ENCODE measurements at regions not wholly inside any gene's neighbourhood (a gene's known extent, or its start where the extent isn't known, plus 50 kb on each side); places are given as distances from the start of the nearest gene placed in this dataset.

- WGBS (ENCODE audit: insufficient coverage), result no CpG with 5 or more reads among the region's 2 CpGs
- H3K4me3 ChIP-seq (ENCODE audit: low read length), result no peak overlapping the region
- Mint-ChIP-seq H3K4me3 (no peak overlapping the region), H3K36me3 (no peaks in the 10 kb centered on the region), H3K27me3 (ENCODE audit: low read depth in 2 of 2) (no peaks in the 10 kb centered on the region), H3K27ac (no peak overlapping the region), H3K9me3 (peaks cover 0 to 7% of the 10 kb centered on the region in 2 donors), H3K4me1 (no peaks in the 10 kb centered on the region)
- no peak for ATAC-seq
- no peak for TF ChIP-seq CTCF (IDR thresholded peaks at IDR 0.05)
- no peaks in the 10 kb centered on the region for H3K36me3 ChIP-seq (ENCODE audit: control insufficient read depth, insufficient read depth, low read length)
- no peaks in the 10 kb centered on the region for H3K9me3 ChIP-seq (ENCODE audit: control insufficient read depth, insufficient read depth, low read length)
- no peak for DNase-seq
- no peaks in the 10 kb centered on the region for H3K27me3 ChIP-seq (ENCODE audit: control insufficient read depth, insufficient read depth, low read length)
- H3K27ac ChIP-seq (ENCODE audit: low read length), result no peak overlapping the region
- intact Hi-C loops (cut with micrococcal nuclease), result no loop called here
- no peaks in the 10 kb centered on the region for H3K4me1 ChIP-seq (ENCODE audit: control insufficient read depth, insufficient read depth, low read length)
Observed at GRCh38 chr4:171448919-171449481, 364.2 kb upstream of the GALNTL6 start.

- no peak overlapping the region for H3K4me3 ChIP-seq (ENCODE audit: low read length)
- Mint-ChIP-seq H3K27ac (no peak overlapping the region), H3K4me3 (no peak overlapping the region), H3K4me1 (no peaks in the 10 kb centered on the region), H3K36me3 (no peaks in the 10 kb centered on the region), H3K27me3 (ENCODE audit: low read depth in 2 of 2) (no peaks in the 10 kb centered on the region), H3K9me3 (peaks cover 0 to 7% of the 10 kb centered on the region in 2 donors)
- intact Hi-C loops (cut with micrococcal nuclease), result no loop called here
- DNase-seq (no peak), ATAC-seq (no peak)
- H3K27ac ChIP-seq (ENCODE audit: low read length), result no peak overlapping the region
- H3K4me1 ChIP-seq (ENCODE audit: control insufficient read depth, insufficient read depth, low read length), result no peaks in the 10 kb centered on the region
- TF ChIP-seq CTCF (IDR thresholded peaks at IDR 0.05), result no peak
- no peaks in the 10 kb centered on the region for H3K9me3 ChIP-seq (ENCODE audit: control insufficient read depth, insufficient read depth, low read length)
- no peaks in the 10 kb centered on the region for H3K36me3 ChIP-seq (ENCODE audit: control insufficient read depth, insufficient read depth, low read length)
- WGBS (ENCODE audit: insufficient coverage), result 85% methylated on average over 2 of the region's 2 CpGs
- H3K27me3 ChIP-seq (ENCODE audit: control insufficient read depth, insufficient read depth, low read length), result no peaks in the 10 kb centered on the region
Observed at GRCh38 chr4:171448358-171448757, 364.8 kb upstream of the GALNTL6 start.

- no peak overlapping the region for H3K4me3 ChIP-seq (ENCODE audit: low read length)
- intact Hi-C loops (cut with micrococcal nuclease), result no loop called here
- H3K4me3 Mint-ChIP-seq, result no peak overlapping the region
- H3K9me3 ChIP-seq (ENCODE audit: control insufficient read depth, insufficient read depth, low read length), result no peaks in the 10 kb centered on the region
- no peaks in the 10 kb centered on the region for H3K27me3 Mint-ChIP-seq (ENCODE audit: low read depth in 2 of 2)
- H3K36me3 ChIP-seq (ENCODE audit: control insufficient read depth, insufficient read depth, low read length), result no peaks in the 10 kb centered on the region
- H3K4me1 ChIP-seq (ENCODE audit: control insufficient read depth, insufficient read depth, low read length), result no peaks in the 10 kb centered on the region
- H3K4me1 Mint-ChIP-seq, result no peaks in the 10 kb centered on the region
- H3K9me3 Mint-ChIP-seq, result peaks cover 11 to 19% of the 10 kb centered on the region in 2 donors
- TF ChIP-seq CTCF (IDR thresholded peaks at IDR 0.05), result no peak
- H3K27me3 ChIP-seq (ENCODE audit: control insufficient read depth, insufficient read depth, low read length), result no peaks in the 10 kb centered on the region
- ATAC-seq (no peak), DNase-seq (no peak)
- H3K27ac Mint-ChIP-seq, result no peak overlapping the region
- no peak overlapping the region for H3K27ac ChIP-seq (ENCODE audit: low read length)
- 70% methylated on average over 1 of the region's 1 CpG for WGBS (ENCODE audit: insufficient coverage)
- no peaks in the 10 kb centered on the region for H3K36me3 Mint-ChIP-seq
Observed at GRCh38 chr4:171441300-171441941, 371.8 kb upstream of the GALNTL6 start.

GRCh38 chr4:171433674-171434073, 379.5 kb upstream of the GALNTL6 start:
- Mint-ChIP-seq H3K36me3 (peaks cover 6% of the 10 kb centered on the region), H3K27me3 (ENCODE audit: low read depth in 2 of 2) (no peaks in the 10 kb centered on the region), H3K4me1 (no peaks in the 10 kb centered on the region), H3K9me3 (peaks cover 11 to 25% of the 10 kb centered on the region in 2 donors), H3K27ac (no peak overlapping the region), H3K4me3 (no peak overlapping the region)
- Histone ChIP-seq H3K4me1 (ENCODE audit: control insufficient read depth, insufficient read depth, low read length) (no peaks in the 10 kb centered on the region), H3K4me3 (ENCODE audit: low read length) (no peak overlapping the region), H3K27me3 (ENCODE audit: control insufficient read depth, insufficient read depth, low read length) (no peaks in the 10 kb centered on the region), H3K9me3 (ENCODE audit: control insufficient read depth, insufficient read depth, low read length) (no peaks in the 10 kb centered on the region), H3K36me3 (ENCODE audit: control insufficient read depth, insufficient read depth, low read length) (no peaks in the 10 kb centered on the region), H3K27ac (ENCODE audit: low read length) (no peak overlapping the region)
- no peak for DNase-seq
- TF ChIP-seq CTCF (IDR thresholded peaks at IDR 0.05), result no peak
- intact Hi-C loops (cut with micrococcal nuclease), result no loop called here
- ATAC-seq, result no peak
